MCF 10A (cell line): ENCODE measurements at regions not wholly inside any gene's neighbourhood (a gene's known extent, or its start where the extent isn't known, plus 50 kb on each side); places are given as distances from the start of the nearest gene placed in this dataset.

ENCODE experiments used
- BruUV-seq: library from RNA; stranded (reverse); fragments of 400-500 nt; replicated peaks from 2 replicates; lab custom pipeline; 2021; lab: Mats Ljungman, UMichigan
- CTCF ChIA-PET: fragments of 300-600 bp; sonication (Branson Sonifier 250); formaldehyde crosslinking; extraction: SDS; loops from one replicate; lab custom pipeline; 2021; ENCODE audit warnings: antibody characterized with exemption, inconsistent platforms; lab: Yijun Ruan, JAX
- POLR2A ChIA-PET: fragments of 300-600, 350-650 bp; sonication (Branson Sonifier 250); formaldehyde crosslinking; extraction: SDS; loops from one replicate; lab custom pipeline; 2020; ENCODE audit warnings: antibody characterized with exemption, inconsistent platforms; lab: Yijun Ruan, JAX
- DNase-seq: peaks from one replicate; pipeline ENCODE4 v3.0.0-alpha.2; 2018; ENCODE audit not compliant: unreplicated experiment
- H3K27ac Mint-ChIP-seq: one replicate; pipeline ENCODE4 v1.8.0; 2022; ENCODE audit warnings: mild to moderate bottlenecking, low read depth, mixed read lengths; ENCODE audit not compliant: unreplicated experiment
- H3K27me3 Mint-ChIP-seq: one replicate; pipeline ENCODE4 v1.8.0; 2022; ENCODE audit warnings: mixed read lengths; ENCODE audit not compliant: insufficient read depth, unreplicated experiment
- H3K36me3 Mint-ChIP-seq: one replicate; pipeline ENCODE4 v1.8.0; 2022; ENCODE audit warnings: mild to moderate bottlenecking, moderate library complexity, mixed read lengths; ENCODE audit not compliant: insufficient read depth, unreplicated experiment
- H3K4me1 Mint-ChIP-seq: one replicate; pipeline ENCODE4 v1.8.0; 2022; ENCODE audit warnings: mixed read lengths; ENCODE audit not compliant: insufficient read depth, unreplicated experiment
- H3K4me3 Mint-ChIP-seq: one replicate; pipeline ENCODE4 v1.8.0; 2022; ENCODE audit warnings: mild to moderate bottlenecking, moderate library complexity, mixed read lengths; ENCODE audit not compliant: unreplicated experiment
- H3K9me3 Mint-ChIP-seq: one replicate; pipeline ENCODE4 v1.8.0; 2022; ENCODE audit warnings: mixed read lengths; ENCODE audit not compliant: unreplicated experiment
- intact Hi-C: fragments of 100-400 bp; cut with micrococcal nuclease; formaldehyde crosslinking; loops from 2 replicates; pipeline ENCODE4 v1.14.1; 2022
- TF ChIP-seq, protein P1 (sequence below): fragments of 200-600 bp; IDR thresholded peaks from one replicate; pipeline ENCODE4 v1.8.0; 2022; ENCODE audit warnings: antibody characterized with exemption, mild to moderate bottlenecking; ENCODE audit not compliant: unreplicated experiment

GRCh38 chr5:145673786-145674185 is 161.4 kb downstream of the PRELID2 start:
- TF ChIP-seq, protein P1, sequence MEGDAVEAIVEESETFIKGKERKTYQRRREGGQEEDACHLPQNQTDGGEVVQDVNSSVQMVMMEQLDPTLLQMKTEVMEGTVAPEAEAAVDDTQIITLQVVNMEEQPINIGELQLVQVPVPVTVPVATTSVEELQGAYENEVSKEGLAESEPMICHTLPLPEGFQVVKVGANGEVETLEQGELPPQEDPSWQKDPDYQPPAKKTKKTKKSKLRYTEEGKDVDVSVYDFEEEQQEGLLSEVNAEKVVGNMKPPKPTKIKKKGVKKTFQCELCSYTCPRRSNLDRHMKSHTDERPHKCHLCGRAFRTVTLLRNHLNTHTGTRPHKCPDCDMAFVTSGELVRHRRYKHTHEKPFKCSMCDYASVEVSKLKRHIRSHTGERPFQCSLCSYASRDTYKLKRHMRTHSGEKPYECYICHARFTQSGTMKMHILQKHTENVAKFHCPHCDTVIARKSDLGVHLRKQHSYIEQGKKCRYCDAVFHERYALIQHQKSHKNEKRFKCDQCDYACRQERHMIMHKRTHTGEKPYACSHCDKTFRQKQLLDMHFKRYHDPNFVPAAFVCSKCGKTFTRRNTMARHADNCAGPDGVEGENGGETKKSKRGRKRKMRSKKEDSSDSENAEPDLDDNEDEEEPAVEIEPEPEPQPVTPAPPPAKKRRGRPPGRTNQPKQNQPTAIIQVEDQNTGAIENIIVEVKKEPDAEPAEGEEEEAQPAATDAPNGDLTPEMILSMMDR: no peak
- ChIA-PET CTCF (interaction anchor here (0.6 to 3.8 kb wide), 3 partner anchors 7 to 632 kb away, joined by 3 to 22 read pairs (median 13); no protein-coding TSS in a partner anchor), POLR2A (no interaction called here)
- no TSS peak for BruUV-seq
- no peaks in the 10 kb centered on the region for H3K9me3 Mint-ChIP-seq
- no peaks in the 10 kb centered on the region for H3K36me3 Mint-ChIP-seq
- no peaks in the 10 kb centered on the region for H3K27me3 Mint-ChIP-seq
- no peaks in the 10 kb centered on the region for H3K4me1 Mint-ChIP-seq
- H3K4me3 Mint-ChIP-seq: no peak overlapping the region
- H3K27ac Mint-ChIP-seq: no peak overlapping the region
- intact Hi-C loops: no loop called here
- DNase-seq: no peak

DNA sequence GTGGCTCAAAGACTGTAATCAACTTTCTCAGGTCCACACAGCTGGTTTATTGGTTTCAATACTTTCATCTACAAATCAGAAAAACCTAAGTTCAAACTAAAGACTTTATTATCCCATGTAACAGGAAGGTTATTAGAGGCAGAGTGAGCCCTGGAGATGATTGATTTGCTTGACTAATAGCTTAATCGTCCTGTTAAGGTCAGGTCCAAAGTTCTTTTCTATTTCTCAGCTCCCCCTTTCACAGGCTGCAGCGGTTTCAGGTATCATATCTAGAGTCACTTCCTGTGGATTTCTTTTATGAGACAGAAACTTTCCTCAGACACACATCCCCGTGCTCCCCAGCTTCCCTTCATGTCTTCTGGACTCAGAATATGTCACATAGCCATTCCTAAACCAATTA is 166.4 kb downstream of the PRELID2 start:
- TF ChIP-seq, protein P1: no peak
- intact Hi-C loops: no loop called here
- BruUV-seq: no TSS peak
- no peak for DNase-seq
- Mint-ChIP-seq H3K4me3 (no peak overlapping the region), H3K36me3 (no peaks in the 10 kb centered on the region), H3K27me3 (no peaks in the 10 kb centered on the region), H3K27ac (no peak overlapping the region), H3K9me3 (no peaks in the 10 kb centered on the region), H3K4me1 (no peaks in the 10 kb centered on the region)
- ChIA-PET CTCF (interaction anchor here (0.6 to 1.3 kb wide), 7 partner anchors 10 to 1465 kb away, joined by 3 to 6 read pairs (median 4); no protein-coding TSS in a partner anchor), POLR2A (interaction anchor here (0.7 kb wide), 1 partner anchor 150 kb away, joined by 3 read pairs; no protein-coding TSS in a partner anchor)

GRCh38 chr5:145667742-145668141 is 167.4 kb downstream of the PRELID2 start:
- Mint-ChIP-seq H3K27ac (no peak overlapping the region), H3K9me3 (no peaks in the 10 kb centered on the region), H3K4me3 (no peak overlapping the region), H3K4me1 (no peaks in the 10 kb centered on the region), H3K36me3 (no peaks in the 10 kb centered on the region), H3K27me3 (no peaks in the 10 kb centered on the region)
- intact Hi-C loops: no loop called here
- no TSS peak for BruUV-seq
- TF ChIP-seq, protein P1: no peak
- ChIA-PET CTCF (interaction anchor here (0.6 to 1.3 kb wide), 3 partner anchors 9 to 1915 kb away, joined by 3 to 5 read pairs (median 4); no protein-coding TSS in a partner anchor), POLR2A (interaction anchor here (0.5 kb wide), 1 partner anchor 23 kb away, joined by 5 read pairs; no protein-coding TSS in a partner anchor)
- DNase-seq: no peak

DNA sequence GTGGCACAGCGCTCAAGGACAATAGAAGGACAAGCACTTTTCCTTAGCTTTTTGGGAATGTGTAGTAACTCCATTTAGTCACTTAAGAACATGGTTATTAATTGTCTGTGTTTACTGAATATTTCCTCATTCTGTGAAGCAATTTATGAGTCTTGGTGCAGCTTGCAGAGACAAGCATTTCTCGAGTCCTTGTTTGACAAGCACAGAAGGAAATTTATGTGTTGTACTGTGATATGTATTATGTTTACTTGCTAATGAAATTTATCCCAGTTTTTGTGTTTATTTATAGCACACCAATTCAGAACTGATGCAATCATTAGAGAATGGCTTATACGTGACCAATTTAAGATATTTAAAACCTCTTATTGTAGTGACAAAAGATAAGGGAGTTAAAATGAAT is 168.6 kb downstream of the PRELID2 start:
- POLR2A ChIA-PET: no interaction called here
- BruUV-seq: no TSS peak
- TF ChIP-seq, protein P1: no peak
- H3K27ac Mint-ChIP-seq: no peak overlapping the region
- H3K4me3 Mint-ChIP-seq: no peak overlapping the region
- intact Hi-C loops: no loop called here
- no peaks in the 10 kb centered on the region for H3K27me3 Mint-ChIP-seq
- DNase-seq: no peak
- H3K36me3 Mint-ChIP-seq: no peaks in the 10 kb centered on the region
- H3K4me1 Mint-ChIP-seq: no peaks in the 10 kb centered on the region
- CTCF ChIA-PET: interaction anchor here (0.6 to 1.2 kb wide), 2 partner anchors 1385 to 1463 kb away, joined by 3 to 4 read pairs; no protein-coding TSS in a partner anchor
- H3K9me3 Mint-ChIP-seq: no peaks in the 10 kb centered on the region
